Astrocyte (in vitro differentiated cells and primary cell): ENCODE measurements at regions not wholly inside any gene's neighbourhood (a gene's known extent, or its start where the extent isn't known, plus 50 kb on each side); places are given as distances from the start of the nearest gene placed in this dataset.
"Not testable (repeated sequence)": the region's sequence is repeated elsewhere in the genome, so short reads cannot be mapped to it uniquely, and the experiment has no call there.

Experiments used
- DNase-seq: peaks from one replicate; pipeline ENCODE4 v3.0.0-alpha.2; 2010; ENCODE audit warnings: low read depth
- FAIRE-seq: peaks from 2 replicates; lab custom pipeline; 2011; peaks lifted over from hg19 to GRCh38; lab: Jason Lieb, UNC
- H2AFZ ChIP-seq: 2 replicates; pipeline ENCODE4 v1.6.0; 2012; ENCODE audit warnings: low read depth, low read length, inconsistent platforms
- H3K27ac ChIP-seq: 2 replicates; pipeline ENCODE4 v1.5.1; 2011; ENCODE audit warnings: low read depth, low read length, inconsistent platforms
- H3K27me3 ChIP-seq: 2 replicates; pipeline ENCODE4 v1.6.0; 2011; ENCODE audit warnings: low read length, inconsistent platforms; ENCODE audit not compliant: insufficient read depth
- H3K36me3 ChIP-seq: 2 replicates; pipeline ENCODE4 v1.5.1; 2011; ENCODE audit warnings: low read length, inconsistent platforms; ENCODE audit not compliant: insufficient read depth
- H3K4me1 ChIP-seq: 2 replicates; pipeline ENCODE4 v1.5.1; 2011; ENCODE audit warnings: low read length, inconsistent platforms; ENCODE audit not compliant: insufficient read depth
- H3K4me2 ChIP-seq: 2 replicates; pipeline ENCODE4 v1.6.0; 2012; ENCODE audit warnings: low read length, inconsistent platforms
- H3K4me3 ChIP-seq: 2 replicates; pipeline ENCODE4 v1.5.1; 2011; ENCODE audit warnings: low read depth, mild to moderate bottlenecking, low read length, inconsistent platforms; ENCODE audit not compliant: insufficient read depth
- H3K79me2 ChIP-seq: 2 replicates; pipeline ENCODE4 v1.6.0; 2012; ENCODE audit warnings: mild to moderate bottlenecking, low read length, inconsistent platforms; ENCODE audit not compliant: insufficient read depth
- H3K9ac ChIP-seq: 2 replicates; pipeline ENCODE4 v1.6.0; 2012; ENCODE audit warnings: mild to moderate bottlenecking, low read length, inconsistent platforms
- H3K9me3 ChIP-seq: 2 replicates; pipeline ENCODE4 v1.5.1; 2012; ENCODE audit warnings: low read depth, mild to moderate bottlenecking, low read length, inconsistent platforms; ENCODE audit not compliant: insufficient read depth
- H4K20me1 ChIP-seq: 2 replicates; pipeline ENCODE4 v1.6.0; 2012; ENCODE audit warnings: low read length, inconsistent platforms; ENCODE audit not compliant: insufficient read depth
- H3K27ac Mint-ChIP-seq: one replicate; pipeline ENCODE4 v1.8.0; 2021; ENCODE audit warnings: mild to moderate bottlenecking, mixed read lengths; ENCODE audit not compliant: unreplicated experiment
- H3K27me3 Mint-ChIP-seq: one replicate; pipeline ENCODE4 v1.8.0; 2021; ENCODE audit warnings: low read depth, mixed read lengths; ENCODE audit not compliant: unreplicated experiment
- H3K36me3 Mint-ChIP-seq: one replicate; pipeline ENCODE4 v1.8.0; 2021; ENCODE audit warnings: low read depth, mixed read lengths; ENCODE audit not compliant: unreplicated experiment
- H3K4me1 Mint-ChIP-seq: one replicate; pipeline ENCODE4 v1.8.0; 2021; ENCODE audit warnings: low read depth, mixed read lengths; ENCODE audit not compliant: unreplicated experiment
- H3K4me3 Mint-ChIP-seq: one replicate; pipeline ENCODE4 v1.8.0; 2021; ENCODE audit warnings: mild to moderate bottlenecking, moderate library complexity, mixed read lengths; ENCODE audit not compliant: unreplicated experiment
- H3K9me3 Mint-ChIP-seq: one replicate; pipeline ENCODE4 v1.8.0; 2021; ENCODE audit warnings: mild to moderate bottlenecking, mixed read lengths; ENCODE audit not compliant: unreplicated experiment
- CTCF ChIP-seq: IDR thresholded peaks from 2 replicates; pipeline ENCODE4 v1.5.1; 2011; ENCODE audit warnings: low read depth, mild to moderate bottlenecking, inconsistent platforms, low read length, moderate library complexity; ENCODE audit not compliant: insufficient read depth
- EZH2 ChIP-seq: IDR thresholded peaks from 2 replicates; pipeline ENCODE4 v1.6.1; 2012; ENCODE audit warnings: mild to moderate bottlenecking, low read length, inconsistent platforms; ENCODE audit not compliant: insufficient read depth

- no peak overlapping the region for H3K27ac Mint-ChIP-seq
- H3K4me3 Mint-ChIP-seq, result no peak overlapping the region
- Histone ChIP-seq H4K20me1 (no peaks in the 10 kb centered on the region), H3K9ac (no peak overlapping the region), H3K9me3 (peaks cover 21% of the 10 kb centered on the region), H3K4me3 (no peak overlapping the region), H3K79me2 (no peaks in the 10 kb centered on the region), H2AFZ (no peak overlapping the region), H3K4me2 (no peak overlapping the region), H3K27ac (no peak overlapping the region), H3K4me1 (no peaks in the 10 kb centered on the region), H3K27me3 (no peaks in the 10 kb centered on the region), H3K36me3 (no peaks in the 10 kb centered on the region)
- DNase-seq (no peak), FAIRE-seq (no peak)
- no peaks in the 10 kb centered on the region for H3K4me1 Mint-ChIP-seq
- H3K9me3 Mint-ChIP-seq, result peaks cover 9% of the 10 kb centered on the region
- H3K36me3 Mint-ChIP-seq, result no peaks in the 10 kb centered on the region
- H3K27me3 Mint-ChIP-seq, result no peaks in the 10 kb centered on the region
- TF ChIP-seq CTCF (no peak), EZH2 (no peak)
Measured at GRCh38 chr13:18964942-18965341, 216.7 kb downstream of the TUBA3C start.

- not testable (repeated sequence) for H3K4me1 Mint-ChIP-seq, H3K27me3 Mint-ChIP-seq
Measured at GRCh38 chr13:18963684-18964083, 217.9 kb downstream of the TUBA3C start.

GRCh38 chr13:18962168-18962734 is 219.4 kb downstream of the TUBA3C start:
- Histone ChIP-seq H3K27ac (no peak overlapping the region), H3K9ac (no peak overlapping the region), H2AFZ (no peak overlapping the region), H3K4me1 (no peaks in the 10 kb centered on the region), H3K9me3 (peaks cover 36% of the 10 kb centered on the region), H3K4me2 (no peak overlapping the region), H3K36me3 (no peaks in the 10 kb centered on the region), H4K20me1 (no peaks in the 10 kb centered on the region), H3K27me3 (no peaks in the 10 kb centered on the region), H3K4me3 (no peak overlapping the region), H3K79me2 (no peaks in the 10 kb centered on the region)
- Mint-ChIP-seq H3K27ac (no peak overlapping the region), H3K9me3 (peaks cover 11% of the 10 kb centered on the region), H3K27me3 (no peaks in the 10 kb centered on the region), H3K4me3 (no peak overlapping the region), H3K36me3 (no peaks in the 10 kb centered on the region), H3K4me1 (no peaks in the 10 kb centered on the region)
- no peak for DNase-seq
- no peak for FAIRE-seq
- no peak for TF ChIP-seq CTCF

More at GRCh38 chr13:18963684-18964083, 217.9 kb downstream of the TUBA3C start:
- not testable (repeated sequence) for H3K79me2 ChIP-seq, H3K4me3 ChIP-seq, H3K27ac ChIP-seq, H3K9ac ChIP-seq, H3K4me3 Mint-ChIP-seq, H4K20me1 ChIP-seq, H3K27ac Mint-ChIP-seq, H3K4me1 ChIP-seq, H3K36me3 ChIP-seq, H2AFZ ChIP-seq, DNase-seq, H3K9me3 Mint-ChIP-seq, H3K4me2 ChIP-seq, H3K27me3 ChIP-seq, H3K36me3 Mint-ChIP-seq, FAIRE-seq
- H3K9me3 ChIP-seq, result peaks cover 29% of the 10 kb centered on the region
